Neural cell (in vitro differentiated cells): ENCODE measurements at regions not wholly inside any gene's neighbourhood (a gene's known extent, or its start where the extent isn't known, plus 50 kb on each side); places are given as distances from the start of the nearest gene placed in this dataset.

ENCODE experiments used
- MXI1 ChIP-seq: fragments of 450-650 bp; conservative IDR thresholded peaks from 2 replicates; pipeline ENCODE4 v1.6.1; 2014; ENCODE audit warnings: antibody characterized with exemption, mild to moderate bottlenecking; ENCODE audit not compliant: poor library complexity, severe bottlenecking
- RAD21 ChIP-seq: fragments of 450-650 bp; conservative IDR thresholded peaks from 2 replicates; pipeline ENCODE4 v1.6.1; 2014; ENCODE audit warnings: antibody characterized with exemption, mild to moderate bottlenecking, moderate library complexity

DNA sequence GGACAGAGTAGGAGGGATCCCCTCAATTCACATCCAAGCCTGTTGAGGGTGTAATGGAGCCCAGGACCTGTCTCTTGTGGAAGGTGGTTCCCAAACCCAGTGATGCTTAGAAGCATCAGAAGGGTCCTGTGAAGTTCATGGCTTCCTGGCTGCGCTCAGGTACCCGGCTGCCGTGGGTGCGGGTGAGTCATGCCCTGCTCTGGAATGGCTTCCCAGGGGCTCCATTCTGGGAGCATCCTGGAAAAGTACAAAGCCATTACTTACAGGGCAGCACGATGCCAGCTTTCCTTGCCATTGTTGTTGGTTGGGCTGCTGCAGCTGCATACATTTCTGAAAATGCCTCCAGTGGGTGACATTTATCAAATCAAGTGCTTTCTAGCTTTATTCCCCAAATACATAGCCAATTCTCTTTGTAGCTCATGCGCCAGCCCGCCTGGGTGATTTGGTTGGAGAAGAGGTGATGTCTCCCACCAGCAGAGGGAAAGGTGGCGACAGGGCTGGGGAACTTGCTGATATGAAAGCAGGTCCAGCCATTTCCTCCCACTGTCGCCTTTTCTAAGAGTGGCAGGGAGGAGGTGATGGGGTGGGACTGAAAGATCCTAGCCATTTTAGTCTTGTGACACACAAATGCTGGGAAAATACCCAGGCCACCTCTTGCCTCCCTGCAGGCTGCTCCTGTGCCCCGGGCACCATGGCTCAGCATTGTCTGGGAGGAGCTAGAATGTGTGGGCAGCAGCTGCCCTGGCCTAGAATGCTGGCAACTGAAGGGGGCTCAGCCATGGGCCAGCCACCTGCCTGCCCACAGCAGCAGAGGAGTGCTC, 65.9 kb upstream of the HPCAL1 start:
- TF ChIP-seq MXI1, result no peak
- TF ChIP-seq RAD21, result no peak
